Endothelial cell of umbilical vein (primary cell): ENCODE measurements at regions not wholly inside any gene's neighbourhood (a gene's known extent, or its start where the extent isn't known, plus 50 kb on each side); places are given as distances from the start of the nearest gene placed in this dataset.

Experiments used
- BruUV-seq: library from RNA; stranded (reverse); fragments of 400-500 nt; replicated peaks from 2 replicates; lab custom pipeline; 2021; lab: Mats Ljungman, UMichigan
- CTCF ChIA-PET: fragments of 300-600, 350-600 bp; sonication (Branson Sonifier 250); formaldehyde crosslinking; loops from one replicate; lab custom pipeline; 2021; ENCODE audit warnings: antibody characterized with exemption, inconsistent platforms; lab: Charles Lee
- POLR2A ChIA-PET: fragments of 300-600, 350-600 bp; sonication (Branson Sonifier 250); formaldehyde crosslinking; loops from one replicate; lab custom pipeline; 2021; ENCODE audit warnings: antibody characterized with exemption, inconsistent platforms; lab: Charles Lee
- DNase-seq: peaks from one replicate; pipeline ENCODE4 v3.0.0-alpha.2; 2011; ENCODE audit warnings: low read depth, low spot score
- FAIRE-seq: peaks from 2 replicates; lab custom pipeline; 2011; peaks lifted over from hg19 to GRCh38; lab: Jason Lieb, UNC
- H2AFZ ChIP-seq: 2 replicates; pipeline ENCODE4 v1.6.0; 2012; ENCODE audit warnings: low read depth, low read length, control low read depth, inconsistent platforms
- H3K27ac ChIP-seq: 2 replicates; pipeline ENCODE4 v1.5.1; 2011; ENCODE audit warnings: low read depth, mild to moderate bottlenecking, control low read depth, low read length, moderate library complexity; ENCODE audit not compliant: insufficient read depth
- H3K27me3 ChIP-seq, 2 experiments: 2 replicates each; pipeline versions ENCODE4 v1.6.0 to v1.6.1; 2011; ENCODE audit warnings: low read length in 2 of 2, mixed read lengths in 1 of 2; ENCODE audit not compliant: control insufficient read depth in 2 of 2, insufficient read depth in 2 of 2
- H3K36me3 ChIP-seq, 2 experiments: 2 replicates in 1 of 2; 3 replicates in 1 of 2; pipeline ENCODE4 v1.5.1; 2011; ENCODE audit warnings: low read length in 2 of 2, mild to moderate bottlenecking in 1 of 2, moderate library complexity in 1 of 2; ENCODE audit not compliant: control insufficient read depth in 2 of 2, insufficient read depth in 2 of 2; ENCODE audit errors: extremely low read depth in 1 of 2
- H3K4me1 ChIP-seq: 3 replicates; pipeline ENCODE4 v1.5.1; 2011; ENCODE audit warnings: mild to moderate bottlenecking, low read length; ENCODE audit not compliant: control insufficient read depth, insufficient read depth; ENCODE audit errors: extremely low read depth
- H3K4me2 ChIP-seq: 2 replicates; pipeline ENCODE4 v1.6.1; 2011; ENCODE audit warnings: low read length, control low read depth, mixed read lengths; ENCODE audit not compliant: insufficient read depth
- H3K4me3 ChIP-seq, 3 experiments: fragments of 200-600 bp in 1 of 3; sonication (generic), shearing (Covaris generic) in 1 of 3; replicated peaks in 1 of 3; 2 replicates each; pipeline ENCODE4 v1.5.1; 2011 to 2016; ENCODE audit warnings: control low read depth in 3 of 3, low read length in 3 of 3, mild to moderate bottlenecking in 2 of 3, inconsistent platforms in 1 of 3, low read depth in 1 of 3, moderate library complexity in 1 of 3; ENCODE audit not compliant: insufficient read depth in 1 of 3
- H3K79me2 ChIP-seq: 2 replicates; pipeline ENCODE4 v1.6.0; 2012; ENCODE audit warnings: low read length, inconsistent platforms; ENCODE audit not compliant: control insufficient read depth, insufficient read depth
- H3K9ac ChIP-seq: replicated peaks from 2 replicates; pipeline ENCODE3; 2011; ENCODE audit warnings: low read length, control low read depth; ENCODE audit not compliant: insufficient read depth; ENCODE audit errors: extremely low read depth
- H3K9me1 ChIP-seq: replicated peaks from 3 replicates; pipeline ENCODE4 v1.6.0; 2011; ENCODE audit warnings: mild to moderate bottlenecking, low read length; ENCODE audit not compliant: control insufficient read depth, insufficient read depth; ENCODE audit errors: extremely low read depth
- H3K9me3 ChIP-seq: replicated peaks from 2 replicates; pipeline ENCODE4 v1.5.1; 2012; ENCODE audit warnings: low read length, inconsistent platforms; ENCODE audit not compliant: control insufficient read depth, insufficient read depth
- H4K20me1 ChIP-seq: replicated peaks from 2 replicates; pipeline ENCODE3; 2011; ENCODE audit warnings: mild to moderate bottlenecking, low read length; ENCODE audit not compliant: control insufficient read depth, insufficient read depth; ENCODE audit errors: extremely low read depth
- EZH2 ChIP-seq: IDR thresholded peaks from 2 replicates; pipeline ENCODE4 v1.6.1; 2012; ENCODE audit warnings: borderline replicate concordance, low read depth, mild to moderate bottlenecking, moderate library complexity, low read length, inconsistent platforms; ENCODE audit not compliant: severe bottlenecking
- FOS ChIP-seq: IDR thresholded peaks from 2 replicates; pipeline ENCODE4 v1.6.1; 2011; ENCODE audit warnings: mild to moderate bottlenecking, low read length, moderate library complexity, borderline replicate concordance; ENCODE audit not compliant: insufficient read depth
- GATA2 ChIP-seq: IDR thresholded peaks from 2 replicates; pipeline ENCODE4 v1.7.0; 2011; ENCODE audit warnings: low read depth, mild to moderate bottlenecking, moderate library complexity, mixed read lengths, low read length; ENCODE audit not compliant: insufficient read length, insufficient read depth
- JUN ChIP-seq: IDR thresholded peaks from 2 replicates; pipeline ENCODE4 v1.6.1; 2011; ENCODE audit warnings: borderline replicate concordance, low read depth; ENCODE audit not compliant: insufficient read length, insufficient read depth
- MAX ChIP-seq: IDR thresholded peaks from 2 replicates; pipeline ENCODE4 v1.6.1; 2011; ENCODE audit not compliant: insufficient read depth, insufficient read length
- MYC ChIP-seq: IDR thresholded peaks from one replicate; pipeline ENCODE4 v1.6.1; 2011; ENCODE audit warnings: mild to moderate bottlenecking, low read depth, low read length
- POLR2A ChIP-seq: IDR thresholded peaks from 2 replicates; pipeline ENCODE4 v1.6.1; 2012; ENCODE audit warnings: low read depth, mild to moderate bottlenecking, control low read depth, low read length
- POLR2AphosphoS5 ChIP-seq: IDR thresholded peaks from 2 replicates; pipeline ENCODE4 v1.6.1; 2012; ENCODE audit warnings: low read depth, mild to moderate bottlenecking, control low read depth, low read length, moderate library complexity; ENCODE audit not compliant: insufficient read depth
- dilution Hi-C: fragments of 300-500 bp; cut with MboI; formaldehyde crosslinking; loops from one replicate; pipeline ENCODE4 v1.15.0; 2019; ENCODE audit warnings: low sequenced_read_pairs; ENCODE audit not compliant: extremely low pct_ligation_motif_present
- intact Hi-C: fragments of 100-400 bp; cut with micrococcal nuclease; formaldehyde crosslinking; loops from one replicate; pipeline ENCODE4 v1.10.0; 2022
- TF ChIP-seq, protein P1 (sequence below), 2 donors: IDR thresholded peaks; 1 replicate in 1 of 2; 2 replicates in 1 of 2; pipeline ENCODE4 v1.5.1; 2011; ENCODE audit warnings: low read length in 2 of 2, mild to moderate bottlenecking in 2 of 2, moderate library complexity in 2 of 2, control low read depth in 1 of 2, inconsistent platforms in 1 of 2, low read depth in 1 of 2; ENCODE audit not compliant: insufficient read depth in 1 of 2; ENCODE audit errors: extremely low read depth in 1 of 2

GRCh38 chr1:30519201-30519763 lies 204.1 kb downstream of the MATN1 start:
- dilution Hi-C loops (no loop called here), intact Hi-C loops (no loop called here)
- H3K4me2 ChIP-seq = no peak overlapping the region
- no peak for TF ChIP-seq JUN
- no peak for TF ChIP-seq FOS
- no peak for TF ChIP-seq GATA2
- TF ChIP-seq, protein P1, sequence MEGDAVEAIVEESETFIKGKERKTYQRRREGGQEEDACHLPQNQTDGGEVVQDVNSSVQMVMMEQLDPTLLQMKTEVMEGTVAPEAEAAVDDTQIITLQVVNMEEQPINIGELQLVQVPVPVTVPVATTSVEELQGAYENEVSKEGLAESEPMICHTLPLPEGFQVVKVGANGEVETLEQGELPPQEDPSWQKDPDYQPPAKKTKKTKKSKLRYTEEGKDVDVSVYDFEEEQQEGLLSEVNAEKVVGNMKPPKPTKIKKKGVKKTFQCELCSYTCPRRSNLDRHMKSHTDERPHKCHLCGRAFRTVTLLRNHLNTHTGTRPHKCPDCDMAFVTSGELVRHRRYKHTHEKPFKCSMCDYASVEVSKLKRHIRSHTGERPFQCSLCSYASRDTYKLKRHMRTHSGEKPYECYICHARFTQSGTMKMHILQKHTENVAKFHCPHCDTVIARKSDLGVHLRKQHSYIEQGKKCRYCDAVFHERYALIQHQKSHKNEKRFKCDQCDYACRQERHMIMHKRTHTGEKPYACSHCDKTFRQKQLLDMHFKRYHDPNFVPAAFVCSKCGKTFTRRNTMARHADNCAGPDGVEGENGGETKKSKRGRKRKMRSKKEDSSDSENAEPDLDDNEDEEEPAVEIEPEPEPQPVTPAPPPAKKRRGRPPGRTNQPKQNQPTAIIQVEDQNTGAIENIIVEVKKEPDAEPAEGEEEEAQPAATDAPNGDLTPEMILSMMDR (IDR thresholded peaks at IDR 0.05; ENCODE audit: extremely low read depth in 1 of 2, insufficient read depth in 1 of 2, low read depth in 1 of 2, low read length in 2 of 2) = no peak
- no peak for TF ChIP-seq MYC
- TF ChIP-seq POLR2A = no peak
- H3K4me1 ChIP-seq = no peaks in the 10 kb centered on the region
- no peak for FAIRE-seq
- no peaks in the 10 kb centered on the region for H3K27me3 ChIP-seq
- ChIA-PET CTCF (no interaction called here), POLR2A (no interaction called here)
- no peak overlapping the region for H2AFZ ChIP-seq
- H3K9ac ChIP-seq = no peak overlapping the region
- no peak for DNase-seq
- no peaks in the 10 kb centered on the region for H3K79me2 ChIP-seq
- H3K9me3 ChIP-seq = no peaks in the 10 kb centered on the region
- H4K20me1 ChIP-seq = no peaks in the 10 kb centered on the region
- H3K4me3 ChIP-seq = no peak overlapping the region
- no peaks in the 10 kb centered on the region for H3K36me3 ChIP-seq
- no peaks in the 10 kb centered on the region for H3K9me1 ChIP-seq
- no peak overlapping the region for H3K27ac ChIP-seq
- BruUV-seq = no TSS peak

- Histone ChIP-seq H3K79me2 (no peaks in the 10 kb centered on the region), H3K36me3 (no peaks in the 10 kb centered on the region), H3K4me2 (no peak overlapping the region), H3K9ac (no peak overlapping the region), H3K4me3 (no peak overlapping the region), H4K20me1 (no peaks in the 10 kb centered on the region), H2AFZ (no peak overlapping the region), H3K27me3 (no peaks in the 10 kb centered on the region), H3K27ac (no peak overlapping the region), H3K4me1 (no peaks in the 10 kb centered on the region), H3K9me1 (no peaks in the 10 kb centered on the region), H3K9me3 (no peaks in the 10 kb centered on the region)
- dilution Hi-C loops = no loop called here
- no peak for DNase-seq
- FAIRE-seq = no peak
- BruUV-seq = no TSS peak
- TF ChIP-seq FOS (no peak), JUN (no peak), EZH2 (no peak), MYC (no peak), GATA2 (no peak), POLR2A (no peak), POLR2AphosphoS5 (no peak), MAX (no peak)
- TF ChIP-seq, protein P1 (IDR thresholded peaks at IDR 0.05; ENCODE audit: extremely low read depth in 1 of 2, insufficient read depth in 1 of 2, low read depth in 1 of 2, low read length in 2 of 2) = no peak
- POLR2A ChIA-PET = no interaction called here
- CTCF ChIA-PET = no interaction called here
- intact Hi-C loops = no loop called here
Measured at GRCh38 chr1:30518696-30519095, 204.7 kb downstream of the MATN1 start.
